HG03039 (cell line): ENCODE measurements at regions not wholly inside any gene's neighbourhood (a gene's known extent, or its start where the extent isn't known, plus 50 kb on each side); places are given as distances from the start of the nearest gene placed in this dataset.
"Not testable (repeated sequence)": the region's sequence is repeated elsewhere in the genome, so short reads cannot be mapped to it uniquely, and the experiment has no call there.

ENCODE experiments used
- ATAC-seq: cut with Tn5 transposase; IDR thresholded peaks from one replicate; pipeline ENCODE4 v1.9.1; 2021; ENCODE audit warnings: mild to moderate bottlenecking, moderate library complexity; ENCODE audit not compliant: unreplicated experiment

DNA sequence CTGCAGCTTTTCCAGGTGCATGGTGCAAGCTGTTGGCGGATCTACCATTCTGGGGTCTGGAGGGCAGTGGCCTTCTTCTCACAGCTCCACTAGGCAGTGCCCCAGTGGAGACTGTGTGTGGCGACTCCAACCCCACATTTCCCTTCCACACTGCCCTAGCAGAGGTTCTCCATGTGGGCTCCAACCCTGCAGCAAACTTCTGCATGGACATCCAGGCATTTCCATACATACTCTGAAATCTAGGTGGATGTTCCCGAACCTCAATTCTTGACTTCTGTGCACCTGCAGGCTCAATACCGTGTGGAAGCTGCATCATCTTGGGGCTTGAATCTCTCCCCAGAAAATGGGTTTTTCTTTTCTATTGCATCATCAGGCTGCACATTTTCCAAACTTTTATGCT, 160.2 kb upstream of the DYRK2 start:
- ATAC-seq = not testable (repeated sequence)

DNA sequence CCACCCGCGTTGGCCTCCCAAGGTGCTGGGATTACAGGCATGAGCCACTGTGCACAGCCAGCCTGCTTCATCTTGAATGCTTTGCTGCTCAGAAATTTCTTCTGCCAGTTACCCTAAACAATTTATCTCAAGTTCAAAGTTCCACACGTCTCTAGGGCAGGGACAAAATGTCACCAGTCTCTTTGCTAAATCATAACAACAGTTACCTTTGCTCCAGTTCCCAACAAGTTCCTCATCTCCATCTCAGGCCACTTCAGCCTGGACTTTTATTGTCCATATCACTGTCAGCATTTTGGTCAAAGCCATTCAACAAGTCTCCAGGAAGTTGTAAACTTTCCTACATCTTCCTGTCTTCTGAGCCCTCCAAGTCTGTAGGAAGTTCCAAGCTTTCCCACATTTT, 159.5 kb upstream of the DYRK2 start:
- ATAC-seq = no peak

DNA sequence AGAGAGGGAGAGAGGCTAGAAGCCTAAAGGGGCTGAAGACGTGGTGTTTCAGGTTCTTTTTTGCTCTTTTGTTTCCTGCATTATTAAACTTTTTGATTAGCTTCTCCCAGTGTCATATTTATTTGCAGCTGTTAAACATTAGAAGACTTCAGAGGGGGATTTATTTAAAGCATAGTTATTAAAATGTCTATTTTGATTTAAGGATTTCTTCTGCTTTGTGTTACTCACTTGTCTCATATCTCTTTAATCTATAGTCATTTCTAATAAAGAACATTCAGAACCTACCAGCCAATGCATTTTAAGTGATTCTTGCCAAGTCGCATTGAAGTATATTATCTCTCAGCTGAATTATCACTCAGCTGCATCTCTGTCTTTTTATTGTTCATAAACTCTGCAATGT, 152.0 kb upstream of the DYRK2 start:
- ATAC-seq = no peak

DNA sequence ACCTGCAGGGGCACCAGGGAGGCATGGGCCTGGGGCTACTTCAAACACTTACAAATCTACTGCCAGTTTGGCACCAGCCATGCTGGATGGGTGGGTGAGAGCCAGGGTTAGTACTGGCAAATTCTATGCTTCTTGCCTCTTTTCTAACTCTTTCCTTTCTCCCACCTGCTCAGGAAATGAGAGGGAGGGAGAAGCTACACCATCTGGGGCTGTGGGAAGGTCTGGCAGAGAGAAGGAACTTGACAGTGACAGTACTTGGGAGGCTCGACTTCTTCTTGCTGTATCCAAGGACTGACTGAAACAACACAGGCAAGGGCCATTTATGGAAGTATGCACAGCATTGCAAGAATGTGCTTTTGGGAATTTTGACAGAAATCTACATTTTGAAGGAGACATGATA, 149.6 kb upstream of the DYRK2 start:
- ATAC-seq = no peak

GRCh38 chr12:67501362-67501761, 147.2 kb upstream of the DYRK2 start:
- no peak for ATAC-seq

DNA sequence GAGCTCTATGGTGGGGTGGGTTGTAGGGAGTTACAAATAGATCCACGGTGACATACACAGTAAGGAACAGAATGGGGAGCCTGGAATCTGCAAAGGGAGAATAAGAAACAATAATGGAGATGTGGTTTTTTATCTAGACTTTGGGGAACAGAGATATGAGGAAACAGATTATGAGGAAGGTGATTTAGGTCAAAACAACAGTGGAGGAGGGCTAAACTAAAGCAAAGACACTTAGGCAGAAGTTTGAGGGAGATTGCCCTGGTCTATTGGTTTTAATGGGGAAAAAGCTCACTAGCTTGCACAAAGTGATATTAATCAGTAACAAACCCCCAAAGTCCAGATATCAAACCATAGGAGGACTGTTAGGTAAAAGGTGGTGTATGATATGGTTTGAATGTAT, 144.5 kb upstream of the DYRK2 start:
- ATAC-seq = no peak

- ATAC-seq = no peak
Measured at GRCh38 chr12:67506739-67507138, 141.8 kb upstream of the DYRK2 start.

DNA sequence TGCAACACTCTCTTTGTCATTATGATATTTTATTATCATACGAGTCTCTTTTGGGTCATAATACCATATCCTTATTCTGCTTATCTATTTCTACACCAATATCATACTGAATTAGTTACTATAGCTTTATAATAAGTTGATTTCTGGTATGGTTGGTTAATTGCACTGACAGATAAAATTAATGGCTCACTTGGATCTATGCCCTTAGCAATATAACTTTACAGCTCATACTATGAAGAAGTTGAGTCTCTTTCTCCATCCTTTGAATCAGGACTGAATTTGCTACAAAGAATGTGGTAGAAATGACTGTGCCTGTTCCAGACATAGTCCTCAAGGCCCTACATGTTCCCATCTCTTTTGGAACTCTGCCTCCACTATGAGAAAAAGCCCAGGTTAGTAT, 139.7 kb upstream of the DYRK2 start:
- ATAC-seq = no peak

DNA sequence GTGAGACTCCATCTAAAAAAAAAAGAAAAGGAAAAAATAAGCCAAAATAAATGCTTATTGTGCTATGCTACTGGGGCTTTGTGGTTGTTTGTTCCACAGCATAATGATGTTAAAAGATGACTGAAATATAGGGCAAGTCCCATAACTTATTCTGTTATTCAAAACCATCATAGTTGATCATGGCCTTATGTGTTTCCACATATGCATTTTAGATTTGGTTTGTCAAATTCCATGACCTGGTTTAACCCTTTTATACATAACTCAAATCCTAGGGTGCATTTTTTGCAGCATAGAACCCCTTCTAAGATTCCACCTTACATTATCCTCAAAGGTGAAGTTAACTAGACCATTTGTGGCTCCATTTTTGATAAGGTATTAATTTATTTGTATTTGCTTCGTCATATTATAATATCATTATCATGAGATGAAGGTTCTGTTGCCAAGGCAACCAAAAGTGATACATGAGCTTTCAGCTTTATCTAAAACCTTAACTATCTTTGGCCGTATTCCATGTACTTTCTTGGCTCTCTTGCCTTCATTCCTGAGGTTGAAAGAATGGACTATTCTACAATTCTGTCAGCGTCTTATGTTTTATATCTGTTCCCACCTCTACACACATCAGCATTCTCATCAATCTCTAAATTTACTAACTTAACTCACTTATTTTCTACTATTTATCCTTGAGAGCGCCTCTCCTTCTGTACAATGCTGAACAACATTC, 138.7 kb upstream of the DYRK2 start:
- ATAC-seq = no peak

GRCh38 chr12:67512061-67512460, 136.5 kb upstream of the DYRK2 start:
- no peak for ATAC-seq

DNA sequence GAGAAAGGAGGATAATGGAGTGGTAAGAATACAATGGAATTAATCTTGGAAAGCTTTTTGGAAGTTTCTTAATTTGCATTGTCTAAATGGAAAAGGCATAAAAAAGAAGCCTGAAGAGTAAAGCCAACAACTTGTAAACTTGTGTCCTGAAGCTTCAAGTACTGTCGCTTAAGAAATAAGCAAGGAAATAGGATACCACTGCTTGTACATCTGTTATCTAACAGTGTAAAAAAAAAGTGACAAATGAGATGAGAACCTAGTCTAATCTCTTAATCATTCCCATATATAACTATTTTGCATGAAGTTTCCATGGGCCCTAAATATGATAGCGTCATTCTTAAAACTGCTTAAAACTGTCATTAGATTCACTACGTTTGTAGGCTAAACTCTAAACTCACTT, 134.0 kb upstream of the DYRK2 start:
- ATAC-seq = no peak

DNA sequence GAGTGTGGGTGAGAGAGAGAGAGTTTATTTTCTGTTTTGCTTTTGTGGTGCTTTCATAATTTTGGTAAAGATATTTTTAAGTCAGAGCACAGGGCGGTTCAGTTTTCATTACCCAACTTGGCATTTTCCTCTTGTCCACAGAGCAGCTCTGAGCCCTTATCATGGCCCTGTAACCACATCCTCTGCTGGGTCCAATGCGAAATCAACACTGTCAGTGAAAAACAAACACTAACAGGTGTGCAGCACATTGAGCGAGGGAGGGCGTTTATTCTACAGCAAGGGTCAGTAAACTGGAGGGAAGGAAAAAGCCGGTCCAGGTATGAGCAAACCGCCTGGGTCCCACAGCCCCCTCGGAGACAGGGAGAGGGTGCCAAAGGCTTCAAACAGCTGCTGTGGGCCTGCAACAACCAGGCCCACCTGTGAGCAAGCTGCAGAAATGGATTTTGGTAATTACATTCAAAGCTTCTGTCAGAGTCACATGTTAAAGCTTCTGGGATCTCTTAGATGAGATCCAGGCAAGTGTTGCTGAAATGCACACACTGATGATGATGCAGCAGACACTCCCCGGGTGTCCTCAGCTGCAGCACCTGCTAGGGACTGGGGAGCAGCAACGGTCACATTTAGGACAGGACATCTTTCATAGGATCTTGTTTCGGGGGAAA, 132.7 kb upstream of the DYRK2 start:
- peak; percentile 79 for ATAC-seq

- ATAC-seq = no peak
Measured at GRCh38 chr12:67517181-67517887, 131.2 kb upstream of the DYRK2 start.

GRCh38 chr12:67519484-67520433, 128.8 kb upstream of the DYRK2 start:
- ATAC-seq = no peak

- no peak for ATAC-seq
Measured at GRCh38 chr12:67520606-67521005, 127.9 kb upstream of the DYRK2 start.

DNA sequence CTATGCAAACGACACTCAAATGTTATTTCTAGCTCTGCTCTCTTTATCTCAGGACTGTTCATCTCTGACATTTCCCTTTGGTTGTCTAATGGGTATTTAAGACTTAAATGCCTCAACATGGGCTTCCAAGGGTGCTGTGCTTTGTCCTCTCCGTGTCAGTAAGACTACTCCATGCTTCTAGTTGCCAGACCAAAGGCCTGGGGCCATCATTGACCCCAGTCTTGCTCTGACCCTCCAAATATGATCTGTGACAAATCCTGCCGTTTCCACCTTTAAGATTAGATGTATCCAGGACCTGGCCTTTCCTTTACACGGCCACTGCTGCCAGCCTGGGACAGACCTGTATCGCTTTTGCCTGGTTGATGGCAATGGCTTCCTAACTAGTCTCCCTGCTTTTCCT, 126.3 kb upstream of the DYRK2 start:
- no peak for ATAC-seq

DNA sequence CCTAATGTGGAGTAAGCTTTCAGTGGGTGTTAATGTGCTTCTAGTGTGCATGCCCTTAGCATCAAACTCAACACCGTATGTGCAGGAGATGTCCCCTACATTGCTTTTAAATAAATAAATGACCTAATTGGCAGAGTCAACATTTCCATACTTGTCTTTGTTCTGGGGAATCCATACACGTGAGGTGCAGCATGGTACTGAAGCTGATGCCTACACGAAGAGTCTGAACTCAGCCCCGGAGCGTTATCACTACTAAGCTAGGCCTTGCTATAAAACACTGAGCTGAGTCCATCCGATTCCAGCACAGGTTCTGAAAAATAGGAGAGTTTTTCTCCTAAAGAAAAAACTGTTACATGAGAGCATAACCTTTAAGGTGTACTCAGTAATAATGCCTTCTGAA, 125.0 kb upstream of the DYRK2 start:
- ATAC-seq = no peak

DNA sequence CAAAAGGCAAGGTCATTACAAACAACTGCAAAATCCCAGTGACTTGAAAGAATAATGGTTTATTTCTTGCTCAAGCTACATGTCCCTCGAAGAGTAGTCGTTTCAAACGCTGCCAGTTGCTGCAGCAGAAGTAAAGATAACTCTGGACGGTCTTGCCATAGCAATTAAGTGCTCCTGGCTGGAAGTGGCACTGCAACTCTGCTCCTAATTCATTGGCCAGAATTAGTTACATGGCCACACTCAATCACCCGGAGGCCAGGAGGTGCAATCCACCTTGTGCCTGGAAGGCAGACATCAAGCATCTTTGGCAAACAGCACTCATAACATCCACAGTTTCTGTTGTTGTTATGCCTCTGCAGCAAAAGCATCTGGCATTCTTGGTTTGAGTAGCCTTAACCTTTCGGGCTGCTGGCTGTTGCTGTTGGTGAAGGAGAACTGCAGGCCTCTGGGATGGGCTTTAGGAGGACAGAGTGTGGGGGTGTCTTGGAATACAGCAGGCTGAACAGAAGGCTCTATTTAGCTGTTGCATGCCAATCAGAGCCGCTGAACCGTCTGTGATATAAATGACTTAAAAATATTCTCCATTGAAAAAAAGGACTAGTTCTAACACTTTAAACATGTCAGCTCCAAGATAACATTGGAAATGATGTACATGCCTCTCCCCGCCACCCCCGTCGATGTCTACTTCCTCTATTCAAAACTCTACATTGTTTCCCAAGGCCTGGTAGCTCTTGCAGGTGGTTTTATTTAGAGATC, 123.5 kb upstream of the DYRK2 start:
- no peak for ATAC-seq

DNA sequence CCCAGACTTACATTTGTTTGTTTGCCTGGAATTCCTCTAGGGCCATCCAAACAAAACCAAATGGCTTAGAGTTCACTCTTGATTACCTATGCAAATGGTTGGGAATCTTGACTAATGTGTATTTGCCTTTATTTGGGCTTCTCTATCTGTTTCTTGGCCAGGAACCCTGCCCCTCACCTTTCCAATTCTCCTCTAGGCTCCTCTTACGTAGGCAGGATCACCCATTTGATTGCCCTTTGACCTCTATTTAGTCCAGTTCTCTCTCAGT, 123.0 kb upstream of the DYRK2 start:
- no peak for ATAC-seq

GRCh38 chr12:67526129-67526528, 122.4 kb upstream of the DYRK2 start:
- no peak for ATAC-seq

DNA sequence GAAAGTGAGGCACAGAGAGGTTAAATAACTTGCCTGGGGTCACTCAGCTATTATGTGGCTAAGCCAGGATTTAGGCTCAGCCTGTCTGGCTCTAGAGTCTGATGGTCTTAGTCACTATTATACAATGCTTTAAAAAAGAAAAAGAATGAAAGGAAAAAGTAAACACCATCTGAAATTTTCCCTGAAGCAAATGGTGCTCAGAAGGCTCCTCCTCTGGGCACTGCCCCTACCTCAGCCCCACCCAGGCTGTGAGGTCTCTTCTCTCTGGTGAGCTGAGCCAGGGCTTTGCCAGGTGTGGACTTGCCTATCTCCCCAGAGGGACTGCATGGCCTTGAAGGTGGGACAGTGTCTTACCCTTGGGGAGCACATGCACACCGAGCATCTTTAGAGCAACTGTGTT, 117.5 kb upstream of the DYRK2 start:
- ATAC-seq = no peak
